ENCODE measurements at regions not wholly inside any gene's neighbourhood (a gene's known extent, or its start where the extent isn't known, plus 50 kb on each side); places are given as distances from the start of the nearest gene placed in this dataset.

GRCh38 chr18:47750889-47751423 lies 179.5 kb downstream of the SMAD2 start:
- TF ChIP-seq, protein P1, sequence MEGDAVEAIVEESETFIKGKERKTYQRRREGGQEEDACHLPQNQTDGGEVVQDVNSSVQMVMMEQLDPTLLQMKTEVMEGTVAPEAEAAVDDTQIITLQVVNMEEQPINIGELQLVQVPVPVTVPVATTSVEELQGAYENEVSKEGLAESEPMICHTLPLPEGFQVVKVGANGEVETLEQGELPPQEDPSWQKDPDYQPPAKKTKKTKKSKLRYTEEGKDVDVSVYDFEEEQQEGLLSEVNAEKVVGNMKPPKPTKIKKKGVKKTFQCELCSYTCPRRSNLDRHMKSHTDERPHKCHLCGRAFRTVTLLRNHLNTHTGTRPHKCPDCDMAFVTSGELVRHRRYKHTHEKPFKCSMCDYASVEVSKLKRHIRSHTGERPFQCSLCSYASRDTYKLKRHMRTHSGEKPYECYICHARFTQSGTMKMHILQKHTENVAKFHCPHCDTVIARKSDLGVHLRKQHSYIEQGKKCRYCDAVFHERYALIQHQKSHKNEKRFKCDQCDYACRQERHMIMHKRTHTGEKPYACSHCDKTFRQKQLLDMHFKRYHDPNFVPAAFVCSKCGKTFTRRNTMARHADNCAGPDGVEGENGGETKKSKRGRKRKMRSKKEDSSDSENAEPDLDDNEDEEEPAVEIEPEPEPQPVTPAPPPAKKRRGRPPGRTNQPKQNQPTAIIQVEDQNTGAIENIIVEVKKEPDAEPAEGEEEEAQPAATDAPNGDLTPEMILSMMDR (IDR thresholded peaks at IDR 0.05), result no peak
- Histone ChIP-seq H3K4me1 (peaks cover 0 to 3% of the 10 kb centered on the region in 2 donors), H3K36me3 (no peaks in the 10 kb centered on the region), H3K4me3 (no peak overlapping the region), H3K27ac (no peak overlapping the region), H3K27me3 (no peaks in the 10 kb centered on the region), H3K9me3 (no peaks in the 10 kb centered on the region)
- intact Hi-C loops (cut with DNase I), result no loop called here
- no peak for DNase-seq (ENCODE audit: low spot score in 2 of 2)

GRCh38 chr18:47749600-47749973 lies 180.9 kb downstream of the SMAD2 start:
- Histone ChIP-seq H3K4me3 (no peak overlapping the region), H3K27me3 (no peaks in the 10 kb centered on the region), H3K4me1 (peaks cover 0 to 3% of the 10 kb centered on the region in 2 donors), H3K36me3 (no peaks in the 10 kb centered on the region), H3K9me3 (no peaks in the 10 kb centered on the region), H3K27ac (no peak overlapping the region)
- TF ChIP-seq, protein P1 (IDR thresholded peaks at IDR 0.05), result no peak
- intact Hi-C loops (cut with DNase I), result loop anchor here (2.0 to 5.0 kb wide), 3 partner anchors 532 to 697 kb away; no protein-coding TSS in a partner anchor
- DNase-seq (ENCODE audit: low spot score in 2 of 2), result no peak

GRCh38 chr18:47748847-47749599 lies 181.4 kb downstream of the SMAD2 start:
- Histone ChIP-seq H3K27me3 (no peaks in the 10 kb centered on the region), H3K36me3 (no peaks in the 10 kb centered on the region), H3K4me3 (peak overlapping the region; percentile 44 to 57), H3K4me1 (peaks cover 0 to 3% of the 10 kb centered on the region in 2 donors), H3K9me3 (no peaks in the 10 kb centered on the region), H3K27ac (no peak overlapping the region)
- TF ChIP-seq, protein P1 (IDR thresholded peaks at IDR 0.05), result peak; percentile 89 to 100 (median 96)
- peak in 1 of 2 donors; percentile 87 for DNase-seq (ENCODE audit: low spot score in 2 of 2)
- intact Hi-C loops (cut with DNase I), result loop anchor here (2.0 to 5.0 kb wide), 3 partner anchors 532 to 697 kb away; no protein-coding TSS in a partner anchor

- intact Hi-C loops (cut with DNase I), result loop anchor here (2.0 to 5.0 kb wide), 3 partner anchors 531 to 696 kb away; no protein-coding TSS in a partner anchor
- TF ChIP-seq, protein P1 (IDR thresholded peaks at IDR 0.05), result no peak
Observed at GRCh38 chr18:47748093-47748796, 182.2 kb downstream of the SMAD2 start.

DNA sequence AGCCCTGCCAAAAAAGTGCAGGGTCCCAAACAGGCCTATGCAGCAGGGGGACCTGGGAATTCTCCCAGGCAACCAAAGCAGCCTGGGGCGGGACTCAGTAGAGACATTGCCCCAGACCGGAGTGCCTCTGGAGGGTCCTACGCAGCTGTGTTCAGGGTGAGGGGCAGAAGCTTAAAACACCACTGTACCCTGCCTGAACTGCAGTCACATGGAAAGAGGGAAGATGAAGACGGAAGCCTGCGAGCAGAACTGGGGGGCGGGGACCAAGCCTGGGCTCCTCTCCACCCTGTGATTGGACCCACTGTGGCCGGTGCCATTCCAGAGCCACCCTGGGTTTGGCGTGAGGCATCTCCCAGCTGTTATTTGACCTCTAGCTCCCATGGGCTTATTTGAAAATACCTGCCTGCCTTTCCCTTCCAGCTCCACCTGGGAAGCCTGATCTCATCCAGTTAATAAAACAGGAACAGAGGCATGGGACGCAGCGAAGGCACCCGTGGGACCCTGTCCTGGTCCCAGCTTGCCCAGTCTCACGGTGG lies 183.1 kb downstream of the SMAD2 start:
- Histone ChIP-seq H3K27ac (no peak overlapping the region), H3K27me3 (no peaks in the 10 kb centered on the region), H3K4me3 (no peak overlapping the region), H3K4me1 (peaks cover 0 to 3% of the 10 kb centered on the region in 2 donors), H3K9me3 (no peaks in the 10 kb centered on the region), H3K36me3 (no peaks in the 10 kb centered on the region)
- intact Hi-C loops (cut with DNase I), result loop anchor here (5.0 kb wide), 2 partner anchors 530 to 695 kb away; no protein-coding TSS in a partner anchor
- DNase-seq (ENCODE audit: low spot score in 2 of 2), result no peak
- TF ChIP-seq, protein P1 (IDR thresholded peaks at IDR 0.05), result no peak

More at GRCh38 chr18:47748093-47748796, 182.2 kb downstream of the SMAD2 start:
- Histone ChIP-seq H3K4me1 (peaks cover 0 to 3% of the 10 kb centered on the region in 2 donors), H3K9me3 (no peaks in the 10 kb centered on the region), H3K27me3 (no peaks in the 10 kb centered on the region), H3K4me3 (peak overlapping the region in 1 of 2 donors; percentile 44), H3K27ac (no peak overlapping the region), H3K36me3 (no peaks in the 10 kb centered on the region)
- DNase-seq (ENCODE audit: low spot score in 2 of 2), result no peak

All from ascending aorta (tissue), 2 donors.